ENCODE measurements at regions not wholly inside any gene's neighbourhood (a gene's known extent, or its start where the extent isn't known, plus 50 kb on each side); places are given as distances from the start of the nearest gene placed in this dataset.
"Not testable (repeated sequence)": the region's sequence is repeated elsewhere in the genome, so short reads cannot be mapped to it uniquely, and the experiment has no call there.

- no peak for DNase-seq
Observed at GRCh38 chr12:83538361-83538965, 851.8 kb downstream of the TMTC2 start.

GRCh38 chr12:83537428-83538053, 850.8 kb downstream of the TMTC2 start:
- no peak for DNase-seq

GRCh38 chr12:83536496-83536895, 849.8 kb downstream of the TMTC2 start:
- DNase-seq = no peak

- no peak for DNase-seq
Observed at GRCh38 chr12:83528571-83528970, 841.9 kb downstream of the TMTC2 start.

DNA sequence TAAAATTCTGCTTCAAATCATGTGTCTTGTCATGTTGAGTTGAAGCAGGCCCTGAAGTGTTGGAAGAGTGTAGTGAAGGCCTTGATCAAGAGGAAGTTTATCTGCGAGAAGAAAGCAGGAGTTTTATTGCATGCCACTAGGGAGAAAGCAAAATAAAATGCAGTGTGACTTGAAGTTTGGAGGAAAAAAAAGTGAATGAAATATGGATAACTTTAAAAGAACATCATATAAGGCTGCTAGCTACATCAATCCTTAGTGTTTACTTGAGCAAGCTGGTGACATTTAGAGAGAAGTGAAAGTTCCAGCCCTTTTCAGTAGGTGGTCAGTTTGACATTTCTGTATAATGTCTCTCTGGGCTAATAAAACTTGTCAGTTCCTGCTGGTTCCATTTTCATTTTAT, 841.1 kb downstream of the TMTC2 start:
- no peak for DNase-seq

DNA sequence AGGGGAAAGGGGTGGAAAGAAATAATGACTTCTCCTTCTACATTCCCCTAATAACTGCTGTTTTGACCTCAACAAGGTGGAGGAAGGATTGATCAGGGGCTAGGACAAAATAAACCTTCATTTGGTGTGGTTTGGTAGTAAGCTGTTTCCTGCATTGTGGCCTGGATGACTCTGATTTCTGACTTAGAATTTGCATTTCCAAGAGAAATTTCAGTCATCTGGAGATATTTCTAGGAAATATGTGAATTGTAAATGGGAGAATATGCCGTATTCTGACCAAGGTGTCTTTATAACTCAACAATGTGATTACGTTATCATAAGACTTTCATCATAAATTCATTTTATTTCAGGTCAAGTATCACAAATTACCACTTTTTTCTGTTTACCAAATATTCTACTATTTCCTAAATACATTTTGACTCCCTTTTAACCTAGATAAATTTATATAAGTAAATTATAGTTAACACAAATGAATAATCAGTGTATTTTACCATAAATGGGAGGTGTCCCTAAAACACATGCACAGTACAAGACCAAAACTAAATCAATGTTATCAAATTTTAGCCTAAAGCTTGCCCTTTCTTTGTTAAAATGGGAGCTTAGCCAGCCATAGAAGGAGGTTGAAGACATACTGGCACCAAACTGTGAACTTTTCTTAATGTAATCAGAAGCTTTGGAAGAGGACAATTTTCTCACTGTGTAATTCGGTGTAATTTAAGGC, 828.8 kb downstream of the TMTC2 start:
- no peak for DNase-seq

GRCh38 chr12:83514372-83514771, 827.7 kb downstream of the TMTC2 start:
- DNase-seq = no peak

GRCh38 chr12:83506841-83507240, 820.1 kb downstream of the TMTC2 start:
- DNase-seq = no peak

DNA sequence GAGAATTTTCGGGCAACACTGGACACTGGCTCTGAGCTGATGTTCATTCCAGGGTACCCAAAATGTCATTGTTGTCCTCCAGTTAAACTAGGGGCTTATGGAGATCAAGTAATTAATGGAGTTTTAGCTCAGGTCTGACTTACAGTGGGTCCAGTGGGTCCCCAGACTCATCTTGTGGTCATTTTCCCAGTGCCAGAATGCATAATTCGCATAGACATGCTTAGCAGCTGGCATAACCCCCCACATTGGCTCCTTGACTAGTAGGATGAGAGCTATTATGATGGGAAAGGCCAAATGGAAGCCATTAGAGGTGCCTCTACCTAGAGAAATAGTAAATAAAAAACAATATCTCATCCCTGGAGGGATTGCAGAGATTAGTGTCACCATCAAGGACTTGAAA, 818.9 kb downstream of the TMTC2 start:
- no peak for DNase-seq

- not testable (repeated sequence) for DNase-seq
Observed at GRCh38 chr12:83499894-83500293, 813.2 kb downstream of the TMTC2 start.

GRCh38 chr12:83477696-83478095, 791.0 kb downstream of the TMTC2 start:
- no peak for DNase-seq

- DNase-seq = no peak
Observed at GRCh38 chr12:83476695-83477690, 790.3 kb downstream of the TMTC2 start.

DNA sequence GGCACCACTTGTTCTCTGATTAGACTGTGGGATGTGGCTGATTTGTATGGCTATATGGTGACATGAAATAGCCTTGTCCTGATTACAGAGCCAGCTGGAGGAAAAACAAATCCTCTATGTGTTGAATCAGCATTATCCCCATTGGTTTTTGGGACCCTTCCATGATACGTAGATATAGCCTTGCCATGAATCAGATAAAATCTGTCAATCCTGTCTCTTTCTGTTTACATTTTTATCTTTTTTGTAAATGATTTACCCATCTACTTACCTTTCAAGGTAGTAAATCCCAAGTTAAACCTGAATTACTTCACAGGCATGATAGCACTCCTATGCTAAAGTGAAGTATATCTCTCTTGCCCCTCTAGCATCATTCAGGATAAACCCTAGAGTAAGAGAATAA, 789.3 kb downstream of the TMTC2 start:
- DNase-seq = no peak

- DNase-seq = no peak
Observed at GRCh38 chr12:83474369-83474768, 787.7 kb downstream of the TMTC2 start.

- no peak for DNase-seq
Observed at GRCh38 chr12:83473408-83474095, 786.8 kb downstream of the TMTC2 start.

GRCh38 chr12:83472772-83473171, 786.1 kb downstream of the TMTC2 start:
- no peak for DNase-seq

GRCh38 chr12:83472350-83472749, 785.6 kb downstream of the TMTC2 start:
- DNase-seq = no peak

- no peak for DNase-seq
Observed at GRCh38 chr12:83471341-83471740, 784.6 kb downstream of the TMTC2 start.

- no peak for DNase-seq
Observed at GRCh38 chr12:83470749-83471148, 784.0 kb downstream of the TMTC2 start.

DNA sequence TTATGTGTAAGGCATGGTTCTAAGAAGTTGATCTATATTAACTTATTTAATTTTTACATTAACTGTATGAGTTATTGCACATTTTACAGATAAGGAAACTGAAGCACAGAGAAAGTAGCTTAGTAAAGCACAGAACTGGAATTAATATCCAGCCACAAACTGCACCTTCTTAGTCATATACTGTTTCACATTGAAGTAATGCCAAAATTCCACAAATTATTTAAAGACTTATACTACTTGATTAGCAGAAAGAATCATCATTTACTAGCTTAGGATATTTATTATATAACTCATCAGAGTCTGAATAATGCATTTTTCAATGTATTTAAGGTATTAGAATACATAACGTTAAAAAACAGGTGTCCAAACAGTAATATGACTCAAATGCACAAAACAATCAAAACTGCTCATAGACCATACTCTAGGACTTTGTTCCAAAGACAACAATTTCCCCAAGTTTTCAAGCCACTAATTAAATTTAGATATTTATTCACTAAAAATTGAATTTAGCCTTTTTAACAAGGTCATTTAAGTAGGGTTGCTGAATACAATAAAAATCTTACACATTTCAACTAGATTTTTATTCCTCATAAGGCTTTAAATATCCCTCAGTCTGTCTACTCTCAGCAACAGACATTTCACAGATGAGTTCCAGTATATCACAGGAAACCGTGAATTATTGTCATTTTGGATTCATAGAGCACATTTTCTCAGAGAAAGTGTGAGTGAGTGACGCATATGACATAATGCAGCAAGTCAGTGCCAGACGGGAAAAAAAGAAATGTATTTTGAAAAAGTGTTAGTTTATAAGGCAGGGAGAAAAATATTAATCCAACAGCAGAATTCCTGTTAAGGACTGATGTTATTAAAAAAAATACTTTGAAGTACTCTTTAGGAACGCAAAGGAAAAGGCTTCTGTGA, 782.5 kb downstream of the TMTC2 start:
- DNase-seq = no peak

DNA sequence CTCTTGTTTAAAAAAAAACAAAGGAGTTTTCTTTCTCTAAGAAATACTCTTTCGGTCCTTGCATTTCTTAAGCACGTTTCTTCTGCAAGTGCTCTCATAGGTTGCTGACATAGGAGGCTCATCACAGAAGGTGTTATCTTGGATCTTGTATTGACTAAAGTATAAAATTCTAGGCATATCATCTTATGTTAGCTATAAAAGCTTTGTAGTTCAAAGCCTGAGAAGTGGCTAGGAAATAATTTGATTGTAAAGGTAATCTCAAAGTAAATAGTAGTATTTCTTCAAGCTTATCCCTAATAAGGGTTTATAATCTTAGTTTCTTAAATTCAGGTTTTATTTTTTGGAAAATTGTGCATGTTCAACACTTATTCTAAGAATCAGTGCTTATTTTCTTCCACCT, 778.9 kb downstream of the TMTC2 start:
- DNase-seq = no peak

Data from right kidney (tissue), 1 donor.